Cardiac fibroblast (primary cell): ENCODE measurements at regions not wholly inside any gene's neighbourhood (a gene's known extent, or its start where the extent isn't known, plus 50 kb on each side); places are given as distances from the start of the nearest gene placed in this dataset.
"Not testable (repeated sequence)": the region's sequence is repeated elsewhere in the genome, so short reads cannot be mapped to it uniquely, and the experiment has no call there.

Experiments
- DNase-seq, 2 donors: peaks; one replicate each; pipeline versions ENCODE4 v3.0.0 to v3.0.0-alpha.2; 2010; ENCODE audit warnings: low read depth in 2 of 2
- H3K4me3 ChIP-seq, 2 donors: replicated peaks in 1 of 2; 1 replicate in 1 of 2; 2 replicates in 1 of 2; pipeline ENCODE4 v1.5.1; 2011; ENCODE audit warnings: low read depth in 2 of 2, low read length in 2 of 2, mild to moderate bottlenecking in 2 of 2, moderate library complexity in 1 of 2
- CTCF ChIP-seq: IDR thresholded peaks from one replicate; pipeline ENCODE4 v1.5.1; 2011; ENCODE audit warnings: low read depth, mild to moderate bottlenecking, low read length, inconsistent platforms

DNA sequence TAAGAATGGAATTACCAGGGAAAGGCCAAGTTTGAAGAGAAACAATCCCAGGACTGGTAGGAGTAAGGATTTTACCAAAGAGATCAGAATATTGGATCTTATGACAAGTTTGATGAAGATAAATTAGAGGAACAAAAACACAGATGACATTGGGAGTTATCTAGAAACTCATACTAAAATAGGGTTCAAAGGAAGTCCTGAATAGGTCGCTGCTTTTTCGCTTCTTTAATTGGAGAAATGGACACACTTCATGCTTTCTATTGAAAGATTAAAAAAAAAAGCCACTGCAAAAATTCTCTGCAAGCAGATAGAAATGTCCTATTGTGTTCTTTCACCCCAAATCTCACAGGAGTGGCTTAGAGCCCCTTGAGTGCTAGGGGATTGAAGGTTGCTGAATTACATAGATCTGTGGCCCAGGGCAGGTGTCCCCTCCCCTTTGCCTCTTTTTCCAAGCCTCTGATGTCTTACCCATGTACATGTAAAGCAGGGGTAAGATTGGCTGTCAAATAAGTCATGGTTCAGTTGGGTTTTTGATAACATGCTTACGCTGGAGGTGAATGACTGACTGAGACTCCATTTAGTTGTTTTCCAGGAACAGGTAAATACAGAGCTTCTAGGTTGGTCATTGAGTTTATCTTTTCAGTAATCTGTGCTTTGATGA lies 152.0 kb downstream of the OR13A1 start:
- DNase-seq: no peak
- no peak for TF ChIP-seq CTCF
- H3K4me3 ChIP-seq: no peak overlapping the region

- H3K4me3 ChIP-seq, DNase-seq: not testable (repeated sequence)
Measured at GRCh38 chr10:45175520-45176118, 139.8 kb downstream of the OR13A1 start.

GRCh38 chr10:45179691-45180090 lies 135.7 kb downstream of the OR13A1 start:
- H3K4me3 ChIP-seq: no peak overlapping the region
- peak in 1 of 2 donors; percentile 63 for DNase-seq
- TF ChIP-seq CTCF: no peak

GRCh38 chr10:45180507-45180906 lies 134.9 kb downstream of the OR13A1 start:
- TF ChIP-seq CTCF: no peak
- no peak for DNase-seq
- H3K4me3 ChIP-seq: no peak overlapping the region

- H3K4me3 ChIP-seq: no peak overlapping the region
- peak; percentile 55 to 88 for DNase-seq
- TF ChIP-seq CTCF: no peak
Measured at GRCh38 chr10:45180946-45181875, 134.2 kb downstream of the OR13A1 start.

- no peak for TF ChIP-seq CTCF
Measured at GRCh38 chr10:45183174-45183573, 132.2 kb downstream of the OR13A1 start.

More at GRCh38 chr10:45183174-45183573, 132.2 kb downstream of the OR13A1 start:
- DNase-seq: no peak
- no peak overlapping the region for H3K4me3 ChIP-seq
